GM21360 (cell line): ENCODE measurements at regions not wholly inside any gene's neighbourhood (a gene's known extent, or its start where the extent isn't known, plus 50 kb on each side); places are given as distances from the start of the nearest gene placed in this dataset.

ENCODE experiments used
- ATAC-seq: cut with Tn5 transposase; IDR thresholded peaks from one replicate; pipeline ENCODE4 v1.9.1; 2021; ENCODE audit warnings: mild to moderate bottlenecking, moderate library complexity; ENCODE audit not compliant: unreplicated experiment

DNA sequence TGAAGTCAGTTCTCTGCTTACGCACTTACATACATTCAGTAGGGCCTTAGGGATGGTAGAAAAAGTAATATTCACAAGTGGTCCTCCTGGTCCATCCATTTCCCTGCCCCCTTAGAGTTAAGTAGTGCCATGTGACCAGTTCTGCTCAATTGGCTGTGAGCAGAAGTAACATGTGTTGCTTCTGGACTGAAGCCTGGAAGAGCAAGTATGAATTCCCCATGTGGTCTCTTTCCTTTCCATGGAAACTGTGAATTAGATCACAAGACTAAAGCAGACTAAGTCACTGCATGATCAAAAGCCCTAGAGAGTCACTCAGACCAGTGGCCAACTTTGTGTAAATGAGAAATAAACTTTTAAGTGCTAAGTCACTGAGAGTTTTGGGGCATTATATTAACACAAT, 341.7 kb upstream of the CADM1 start:
- no peak for ATAC-seq

DNA sequence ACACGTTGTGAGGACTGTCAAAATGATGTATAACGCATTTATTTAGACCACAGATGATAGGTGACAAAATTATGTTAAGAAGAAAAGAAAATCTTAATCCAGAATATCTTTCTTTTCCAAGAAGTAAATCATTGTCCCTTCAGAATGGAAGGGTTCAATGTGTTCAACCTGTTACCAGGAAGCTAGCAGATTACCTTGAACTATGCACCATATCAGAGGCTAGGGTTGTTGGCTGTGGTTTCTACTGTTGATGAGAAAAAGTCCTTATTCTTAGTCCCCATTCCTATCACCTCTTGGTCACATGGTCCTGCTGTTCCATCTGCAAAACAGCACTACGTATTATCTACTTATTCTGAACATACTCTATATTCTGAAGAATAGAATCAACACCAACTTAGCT, 339.5 kb upstream of the CADM1 start:
- ATAC-seq = no peak

DNA sequence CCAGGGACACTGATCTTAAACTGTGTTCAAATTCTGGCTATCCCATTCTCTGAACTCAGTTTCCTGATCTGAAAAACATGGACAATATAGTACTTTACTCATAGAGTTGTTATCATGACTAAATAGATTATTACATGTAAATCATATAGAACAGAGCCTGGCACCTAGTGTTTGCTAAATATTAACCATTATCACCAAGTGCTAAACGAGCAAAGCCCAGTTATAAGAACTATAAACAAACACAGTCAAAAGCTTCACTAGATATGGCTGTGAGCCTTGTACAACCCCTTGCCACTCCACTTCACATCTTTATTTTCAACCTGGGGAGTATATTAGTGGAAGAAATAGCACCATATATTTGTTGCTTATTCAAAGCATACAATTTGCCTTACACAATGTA, 338.9 kb upstream of the CADM1 start:
- ATAC-seq = no peak

DNA sequence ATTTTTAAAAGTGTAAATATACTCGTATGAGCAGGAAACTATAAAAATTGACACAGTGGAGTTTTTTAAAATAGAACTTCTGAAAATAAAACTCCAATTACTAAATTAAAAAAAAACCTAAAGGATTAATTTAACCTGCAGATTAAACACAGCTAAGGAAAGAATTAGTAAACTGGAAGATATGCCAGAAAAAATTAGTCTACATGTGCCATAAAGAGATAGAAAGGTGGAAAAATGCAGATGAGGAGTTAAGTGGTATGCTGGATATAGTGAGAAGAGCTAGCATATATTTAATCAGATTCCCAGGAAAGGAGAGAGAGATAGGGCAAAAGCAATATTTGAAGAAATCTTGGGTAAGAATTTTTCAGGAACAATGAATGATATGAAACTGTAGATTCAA, 315.8 kb upstream of the CADM1 start:
- ATAC-seq = no peak

DNA sequence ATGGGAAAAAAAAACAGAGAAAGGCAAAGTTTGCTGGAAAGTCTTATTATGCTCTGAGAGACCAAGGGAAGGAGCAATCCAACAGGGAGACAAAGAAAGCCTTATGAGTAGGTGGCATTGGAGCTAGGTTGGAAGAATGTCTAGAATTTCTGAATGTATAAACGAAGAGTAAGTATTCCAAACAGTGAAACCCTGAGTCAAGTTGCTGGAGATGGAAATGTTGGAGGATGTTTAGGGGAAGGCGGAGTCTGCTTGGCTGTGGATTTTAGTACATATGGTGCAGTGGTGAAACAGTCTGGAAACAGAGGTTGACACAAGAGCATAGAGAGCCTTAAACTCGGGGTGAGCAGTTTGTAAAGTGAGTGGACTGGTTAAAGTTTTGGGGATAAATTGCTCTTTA, 314.8 kb upstream of the CADM1 start:
- ATAC-seq = no peak

DNA sequence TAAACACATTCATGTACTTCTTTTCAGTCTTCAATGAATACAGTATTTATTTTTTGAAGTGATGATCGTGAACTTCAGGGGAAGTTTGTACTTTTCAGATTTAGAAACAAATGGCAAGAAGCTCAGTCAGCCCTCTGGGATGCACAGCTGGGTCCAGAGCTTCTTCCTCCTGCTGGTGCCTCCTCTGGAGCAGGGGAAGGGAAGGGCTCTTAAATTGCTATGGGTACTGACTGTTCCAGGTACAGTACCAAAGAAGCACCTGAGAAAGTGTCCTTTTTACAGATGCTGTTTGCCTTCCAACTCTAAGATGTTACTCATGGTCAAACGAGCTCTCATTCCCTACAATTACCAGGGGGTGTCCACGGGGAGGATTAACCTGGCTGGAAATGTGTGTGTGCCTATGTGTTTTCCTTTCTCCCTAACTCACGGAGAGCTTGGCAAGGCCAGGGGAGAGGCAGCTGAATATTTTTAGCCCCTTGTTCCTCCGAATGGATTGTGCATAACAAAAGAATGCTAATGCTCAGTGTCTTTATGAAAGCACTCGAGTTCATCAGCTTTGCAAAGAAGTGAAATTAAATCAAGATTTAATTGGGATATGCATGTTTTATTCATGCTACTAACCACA, 313.7 kb upstream of the CADM1 start:
- ATAC-seq = no peak

DNA sequence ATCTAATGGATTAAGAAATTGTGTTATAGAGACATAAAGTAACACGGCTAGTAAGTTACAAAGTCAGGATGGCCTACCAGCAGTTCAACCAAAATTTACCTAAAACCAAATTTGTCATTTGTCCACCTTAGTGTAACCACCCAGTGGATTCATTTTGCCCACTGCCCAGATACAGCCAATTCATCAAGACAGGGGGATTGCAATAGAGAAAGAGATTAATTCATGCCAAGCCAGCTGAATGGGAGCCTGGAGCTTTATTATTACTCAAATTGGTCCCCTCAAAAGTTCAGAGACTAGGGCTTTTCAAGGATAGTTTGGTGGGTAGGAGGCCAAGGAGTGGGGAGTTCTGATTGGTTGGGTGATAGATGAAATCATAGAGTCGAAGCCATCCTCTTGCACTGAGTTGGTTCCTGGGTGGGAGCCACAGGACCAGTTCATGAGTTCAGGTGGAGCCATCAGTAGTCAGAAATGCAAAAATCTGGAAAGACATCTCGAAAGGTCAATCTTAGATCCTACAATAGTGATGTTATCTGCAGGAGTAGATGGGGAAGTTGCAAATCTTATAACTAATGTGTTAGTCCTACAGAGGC, 304.2 kb upstream of the CADM1 start:
- no peak for ATAC-seq

DNA sequence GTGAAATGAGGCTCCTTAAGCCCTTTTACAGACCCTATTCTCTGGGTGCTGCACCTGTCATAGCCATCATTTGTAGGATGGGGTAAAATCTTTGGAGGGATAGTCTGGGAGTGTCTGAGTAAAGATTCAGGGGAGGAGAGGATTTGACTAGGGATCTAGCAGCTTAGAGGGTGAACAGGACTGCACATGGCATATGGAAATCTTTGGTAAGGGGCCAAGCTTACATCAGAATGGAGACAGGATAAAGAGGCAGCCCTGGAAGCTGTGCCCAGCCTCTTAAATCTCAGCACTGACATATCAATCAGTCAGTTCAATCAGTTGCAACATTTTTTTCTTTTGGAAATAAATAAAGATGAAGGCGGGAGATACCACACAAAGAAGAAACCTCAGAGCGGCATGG, 301.8 kb upstream of the CADM1 start:
- ATAC-seq = no peak

DNA sequence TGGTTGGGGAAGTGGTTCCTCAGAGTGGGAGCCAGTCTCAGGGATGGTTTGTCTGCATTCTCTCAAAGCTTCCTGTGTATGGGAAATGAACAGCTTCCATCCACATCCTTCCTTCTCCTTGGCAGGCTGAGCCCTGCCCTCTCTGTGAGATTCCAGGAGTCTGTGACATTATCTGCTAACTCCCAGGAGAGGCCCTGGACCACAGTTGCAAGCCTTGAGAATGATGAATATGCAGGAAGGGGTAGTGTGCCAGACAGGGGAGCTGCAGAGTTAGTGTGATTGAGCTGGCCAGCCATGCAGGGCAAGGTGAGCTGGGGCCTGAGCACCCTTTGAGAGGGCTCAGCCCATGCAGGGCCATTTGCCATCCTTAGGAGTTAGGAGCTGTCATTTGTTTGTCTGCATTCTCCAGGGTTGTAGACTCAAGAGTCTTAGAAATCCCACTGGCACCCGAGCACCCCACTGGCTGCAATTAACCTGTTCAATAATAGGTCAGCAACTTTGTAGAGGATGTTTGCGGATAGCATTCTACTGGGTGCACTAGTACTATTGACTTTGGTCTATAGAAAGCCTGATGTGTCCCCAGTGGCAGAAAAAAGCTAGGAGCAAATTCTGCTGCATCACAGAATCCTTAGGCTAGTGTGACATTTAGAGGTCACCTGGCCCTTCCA, 299.0 kb upstream of the CADM1 start:
- no peak for ATAC-seq

DNA sequence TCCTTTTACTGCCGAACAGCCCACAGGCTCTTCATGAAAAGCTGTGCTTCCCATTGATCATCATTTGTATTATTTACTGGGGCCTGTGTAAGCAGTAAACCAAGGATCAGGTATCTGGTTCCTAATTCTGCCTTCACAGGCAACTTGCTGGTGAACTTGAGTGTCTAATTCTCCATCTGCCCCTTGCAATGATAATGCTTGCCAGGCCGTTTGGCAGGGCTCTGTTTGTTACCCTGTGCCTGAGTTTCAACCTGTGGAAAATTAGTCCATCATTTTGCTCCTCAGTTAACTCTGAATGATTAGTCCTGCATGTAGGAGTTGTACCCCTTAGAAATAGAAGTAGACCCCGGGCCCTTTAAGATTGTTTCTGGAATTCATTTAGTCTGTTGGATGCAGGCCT, 298.4 kb upstream of the CADM1 start:
- ATAC-seq = no peak

DNA sequence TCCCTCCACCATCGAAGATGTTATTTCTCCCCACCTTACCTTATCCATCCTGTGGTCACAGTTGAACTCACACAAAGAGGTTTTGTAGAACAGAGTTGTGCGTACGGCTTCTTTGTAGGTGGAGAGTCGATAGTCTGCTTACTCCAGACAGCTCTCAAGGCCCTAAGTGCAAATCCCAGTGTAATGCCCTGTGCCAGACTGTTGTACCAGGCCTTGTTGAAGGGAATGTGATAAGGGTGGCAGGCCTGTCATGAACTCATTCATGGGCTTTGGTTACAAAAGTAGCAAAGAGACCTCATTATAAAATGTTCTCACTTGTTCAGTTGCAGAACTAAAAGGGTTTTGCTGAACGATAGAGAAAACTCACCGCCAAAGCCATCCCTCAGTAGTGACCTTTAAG, 288.7 kb upstream of the CADM1 start:
- no peak for ATAC-seq

DNA sequence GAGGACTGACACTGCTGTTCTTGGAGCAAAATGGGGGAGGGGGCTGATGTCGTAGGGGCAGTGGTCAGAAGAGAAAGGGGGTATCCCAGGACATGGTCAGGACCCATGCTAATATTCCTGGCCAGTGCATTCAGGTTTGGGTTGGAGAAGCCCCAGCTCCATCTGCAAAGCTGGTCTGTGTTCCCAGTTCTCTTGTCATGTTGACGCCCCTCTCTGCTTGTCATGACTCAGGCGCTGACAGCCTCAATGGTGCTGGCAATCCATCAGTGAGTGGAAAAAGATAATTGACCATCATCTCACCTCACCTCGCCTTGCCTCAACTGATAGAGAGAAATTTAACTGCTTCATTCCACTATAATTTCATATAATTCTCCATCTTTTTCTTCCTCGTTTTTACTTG, 283.1 kb upstream of the CADM1 start:
- ATAC-seq = no peak

DNA sequence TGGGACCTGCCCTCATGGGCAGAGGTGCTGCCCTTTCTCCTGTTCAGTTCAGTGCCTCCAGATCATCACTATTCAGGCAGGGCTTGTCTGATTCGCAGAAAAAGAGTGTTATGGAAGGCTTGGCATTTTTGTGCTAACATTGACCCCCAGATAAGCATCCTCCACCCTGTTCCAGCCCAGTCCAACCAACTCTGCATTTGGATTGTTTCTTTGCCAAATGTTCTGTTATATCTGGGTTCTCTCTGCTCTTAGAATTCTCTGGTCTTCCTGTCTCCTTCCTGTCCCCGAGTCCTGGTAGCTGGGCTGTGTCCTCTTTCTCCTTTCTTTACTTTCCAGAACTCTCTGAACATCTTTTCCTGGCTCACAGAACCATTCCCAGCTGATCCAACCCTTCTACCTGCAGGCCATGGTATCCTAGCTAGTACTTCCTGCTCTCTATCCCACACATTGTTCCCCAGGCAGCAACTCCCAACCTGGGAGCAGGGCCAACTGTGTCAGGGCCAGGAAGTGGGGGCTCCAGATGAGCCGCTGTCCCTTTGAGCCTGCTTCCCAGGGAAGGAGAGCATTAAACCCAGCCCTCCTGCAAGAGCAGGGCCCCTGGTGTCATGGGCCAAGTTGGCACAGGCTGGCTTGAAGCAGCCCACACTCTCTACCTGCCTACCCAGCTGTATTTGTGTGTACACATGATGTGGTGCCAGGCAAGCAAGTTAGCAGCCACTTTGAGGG, 280.7 kb upstream of the CADM1 start:
- no peak for ATAC-seq

DNA sequence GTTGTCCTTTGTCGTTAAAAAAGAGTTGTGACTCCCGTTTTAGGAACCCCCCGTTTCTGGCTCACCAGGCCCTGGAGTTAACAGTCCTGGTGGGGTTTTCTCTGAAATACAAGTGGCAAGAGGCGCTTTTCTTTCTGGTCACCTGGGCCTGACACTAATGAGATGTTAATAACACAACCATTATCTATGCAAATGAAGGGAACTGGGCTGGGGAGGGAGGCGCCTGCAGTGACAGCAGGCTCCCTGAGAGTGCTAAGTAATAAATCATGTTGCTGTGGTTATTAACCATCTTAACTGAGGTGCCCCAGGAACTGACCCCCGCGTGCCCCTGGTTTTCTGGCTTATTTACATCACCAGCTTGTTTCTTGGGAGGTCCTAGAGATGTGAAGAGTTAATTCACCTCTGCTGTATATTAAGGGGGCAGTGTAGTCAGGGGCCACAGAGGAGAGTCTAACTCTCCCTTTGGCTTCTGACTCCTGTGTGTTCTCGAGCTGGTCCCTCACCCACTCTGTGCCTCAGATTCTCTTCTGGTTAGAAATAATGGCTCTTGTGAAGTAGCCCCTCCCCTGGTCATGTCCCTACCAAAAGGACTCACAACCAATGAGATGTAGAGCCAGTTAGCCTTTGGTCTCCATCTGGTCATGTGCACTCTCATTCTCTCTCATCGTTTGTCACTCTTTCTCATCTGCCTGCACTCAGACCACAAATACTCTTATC, 276.6 kb upstream of the CADM1 start:
- ATAC-seq = no peak

DNA sequence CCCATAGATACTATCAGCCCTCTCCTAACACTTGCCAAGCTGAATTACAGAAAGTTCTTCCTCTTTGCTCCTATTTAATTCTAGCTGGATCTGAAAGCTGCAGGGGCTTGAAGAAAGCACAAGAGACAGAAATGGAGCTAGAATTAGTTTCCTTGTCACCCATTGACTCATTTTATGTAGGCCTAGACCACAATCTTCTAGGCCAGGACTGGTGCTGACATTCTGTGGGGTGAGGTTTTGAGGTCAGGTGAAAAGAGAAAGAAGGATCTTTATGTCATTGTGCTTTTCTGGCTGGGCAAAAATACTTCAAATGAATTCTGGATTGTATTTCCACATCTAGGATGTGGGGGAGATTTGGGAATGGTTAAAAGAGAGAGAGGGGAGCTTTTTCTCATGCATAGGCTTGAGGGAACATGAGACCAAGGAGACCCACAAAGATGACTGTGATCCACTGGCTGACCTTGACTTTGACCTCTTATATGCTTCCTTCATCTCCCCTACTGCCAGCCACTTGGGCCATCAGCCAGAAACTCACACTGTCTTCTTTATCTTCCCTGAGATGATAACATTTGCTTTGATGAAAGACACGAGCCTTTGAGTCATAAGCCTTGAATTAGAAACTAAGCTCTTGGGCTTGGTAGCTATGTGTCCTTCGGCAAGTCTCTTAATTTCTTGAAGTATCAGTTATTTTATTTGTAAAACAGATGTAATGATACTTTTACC, 274.9 kb upstream of the CADM1 start:
- ATAC-seq = no peak

DNA sequence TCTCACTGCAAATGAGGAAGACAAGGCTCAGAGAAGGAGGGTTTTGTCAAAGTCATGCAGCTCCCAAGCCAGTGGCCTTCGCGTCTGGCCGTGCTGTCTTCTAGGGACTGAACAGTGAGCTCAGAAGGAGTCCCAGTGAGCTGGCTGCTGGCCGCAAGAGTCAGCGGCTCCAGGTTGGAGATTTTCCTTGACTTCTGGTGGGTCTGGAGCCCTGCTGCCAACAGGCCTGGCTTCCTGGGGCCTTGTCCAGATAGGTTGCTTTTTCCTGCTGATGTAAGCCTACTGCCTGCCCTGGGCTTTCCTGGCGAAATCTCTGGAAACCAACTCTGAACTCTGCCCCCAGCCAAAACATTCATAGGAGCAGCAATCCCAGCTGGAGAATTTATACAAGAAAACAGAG, 272.7 kb upstream of the CADM1 start:
- ATAC-seq = no peak

DNA sequence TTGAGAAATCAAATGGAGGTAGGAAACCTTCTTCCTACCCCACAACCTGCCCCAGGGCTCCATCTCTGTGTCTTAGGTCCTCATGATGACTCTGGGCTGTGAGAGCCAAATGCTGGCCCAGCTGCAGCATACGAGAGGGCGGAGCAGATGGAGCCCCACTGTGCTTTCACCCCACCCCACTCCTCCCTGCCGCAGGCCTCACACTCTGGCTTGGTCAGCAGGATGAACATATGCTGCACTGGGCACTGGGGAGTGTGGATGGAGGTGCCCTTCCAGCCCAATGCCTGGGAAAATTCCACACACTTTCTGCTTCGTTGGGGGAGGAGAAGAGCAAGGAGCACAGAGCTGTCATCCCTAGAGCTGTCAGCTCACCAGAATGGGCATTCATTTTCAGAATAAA, 271.6 kb upstream of the CADM1 start:
- no peak for ATAC-seq

DNA sequence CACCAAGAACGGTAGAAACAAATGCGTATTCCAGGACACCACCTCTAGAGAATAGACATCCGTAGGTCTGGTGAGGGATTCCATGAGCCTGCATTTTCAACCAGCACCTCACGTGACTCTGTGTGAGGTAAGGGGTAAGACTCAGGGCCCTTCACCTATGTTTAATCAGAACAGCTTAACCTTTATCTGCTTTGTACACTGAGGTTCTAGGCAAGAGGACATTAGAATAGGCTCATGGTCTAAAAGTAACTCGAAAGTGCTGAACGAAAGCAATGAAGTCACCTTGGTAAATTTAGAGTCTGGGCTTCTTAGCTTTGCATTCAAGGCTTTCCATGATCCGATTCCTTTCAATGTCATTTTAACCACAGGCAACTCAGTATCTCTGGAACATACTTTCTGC, 270.5 kb upstream of the CADM1 start:
- no peak for ATAC-seq

DNA sequence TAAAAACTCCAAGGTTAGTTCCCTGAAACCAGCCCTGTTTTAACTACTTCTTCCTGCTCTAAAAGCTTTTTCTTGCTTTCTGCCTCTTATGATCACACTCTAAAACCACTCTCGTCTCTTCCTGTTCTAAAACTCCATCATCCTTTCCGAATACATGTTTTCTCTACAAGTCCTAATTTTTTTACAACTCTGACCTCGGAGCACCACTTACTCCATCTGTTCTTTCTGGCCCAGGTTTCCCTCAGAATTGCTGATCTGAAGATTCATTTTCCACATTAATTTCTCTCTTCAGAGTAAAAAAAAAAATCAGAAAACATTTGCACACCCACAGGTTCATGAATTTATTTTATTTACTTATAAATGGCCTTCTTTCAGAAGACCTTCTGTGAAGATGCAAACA, 265.7 kb upstream of the CADM1 start:
- ATAC-seq = no peak

DNA sequence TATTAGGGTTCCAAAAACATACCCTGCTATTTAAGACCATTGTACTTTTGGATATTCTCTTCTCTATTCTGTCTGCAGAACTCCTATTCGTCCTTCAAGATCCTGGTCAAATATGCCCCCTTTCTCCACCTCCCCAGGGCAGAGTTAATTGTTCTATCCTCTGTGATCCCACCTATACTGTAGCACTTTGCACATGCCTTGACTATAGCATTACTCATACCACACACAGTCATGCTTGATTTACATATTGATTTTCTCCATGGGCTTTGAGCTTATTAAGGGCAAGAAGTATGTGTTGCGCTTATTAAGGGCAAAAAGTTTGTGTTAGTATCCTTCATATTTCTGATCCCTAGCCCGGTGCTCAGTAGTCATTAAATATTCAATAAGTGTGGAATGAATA, 263.7 kb upstream of the CADM1 start:
- no peak for ATAC-seq
